Activated CD4-positive, alpha-beta T cell treated with anti-CD3 and anti-CD28 coated beads, Interleukin-2, amount 10 ng/mL, durations not matched to agents 24 days and 14 days (primary cell): ENCODE measurements at regions not wholly inside any gene's neighbourhood (a gene's known extent, or its start where the extent isn't known, plus 50 kb on each side); places are given as distances from the start of the nearest gene placed in this dataset.
A peak's percentile ranks its signal among the peaks of the same experiment; 100 is the strongest.
"Not testable (repeated sequence)": the region's sequence is repeated elsewhere in the genome, so short reads cannot be mapped to it uniquely, and the experiment has no call there.

Experiments used
- DNase-seq: peaks from one replicate; pipeline ENCODE4 v3.0.0; 2022
- H3K27ac Mint-ChIP-seq: one replicate; pipeline ENCODE4 v1.8.0; 2022; ENCODE audit warnings: mild to moderate bottlenecking, mixed read lengths
- H3K27me3 Mint-ChIP-seq: one replicate; pipeline ENCODE4 v1.8.0; 2022; ENCODE audit warnings: mixed read lengths
- H3K36me3 Mint-ChIP-seq: one replicate; pipeline ENCODE4 v1.8.0; 2022; ENCODE audit warnings: low read depth, mild to moderate bottlenecking, mixed read lengths
- H3K4me1 Mint-ChIP-seq: one replicate; pipeline ENCODE4 v1.8.0; 2021; ENCODE audit warnings: mixed read lengths
- H3K4me3 Mint-ChIP-seq: one replicate; pipeline ENCODE4 v1.8.0; 2022; ENCODE audit warnings: mild to moderate bottlenecking, moderate library complexity, mixed read lengths
- H3K9me3 Mint-ChIP-seq: one replicate; pipeline ENCODE4 v1.8.0; 2021; ENCODE audit warnings: mixed read lengths
- intact Hi-C: fragments of 100-400 bp; cut with micrococcal nuclease; formaldehyde crosslinking; loops from one replicate; pipeline ENCODE4 v1.15.1; 2023

DNA sequence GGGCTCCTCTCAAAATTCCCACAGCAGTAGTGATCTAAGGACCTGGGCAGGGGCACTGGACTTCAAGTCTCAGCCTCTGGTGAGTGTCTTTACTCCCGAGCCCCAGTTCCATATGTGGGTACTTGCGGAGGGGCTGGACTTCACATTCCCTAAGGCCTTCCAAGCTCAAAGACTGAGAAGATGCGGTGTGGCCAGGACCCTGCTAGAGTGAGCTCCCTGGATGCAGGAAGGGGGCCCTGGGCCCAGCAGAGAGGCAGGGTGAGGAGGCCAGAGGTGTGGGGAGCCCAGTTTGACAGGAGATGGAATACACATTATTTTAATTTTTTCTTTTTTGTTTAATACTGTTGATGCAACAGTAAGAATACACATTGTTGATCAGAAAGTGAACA lies 83.7 kb downstream of the IGLL1 start:
- intact Hi-C loops = no loop called here
- no peaks in the 10 kb centered on the region for H3K27me3 Mint-ChIP-seq
- H3K4me1 Mint-ChIP-seq = peaks cover 7% of the 10 kb centered on the region
- H3K27ac Mint-ChIP-seq = no peak overlapping the region
- no peaks in the 10 kb centered on the region for H3K9me3 Mint-ChIP-seq
- no peak overlapping the region for H3K4me3 Mint-ChIP-seq
- no peaks in the 10 kb centered on the region for H3K36me3 Mint-ChIP-seq
- no peak for DNase-seq

DNA sequence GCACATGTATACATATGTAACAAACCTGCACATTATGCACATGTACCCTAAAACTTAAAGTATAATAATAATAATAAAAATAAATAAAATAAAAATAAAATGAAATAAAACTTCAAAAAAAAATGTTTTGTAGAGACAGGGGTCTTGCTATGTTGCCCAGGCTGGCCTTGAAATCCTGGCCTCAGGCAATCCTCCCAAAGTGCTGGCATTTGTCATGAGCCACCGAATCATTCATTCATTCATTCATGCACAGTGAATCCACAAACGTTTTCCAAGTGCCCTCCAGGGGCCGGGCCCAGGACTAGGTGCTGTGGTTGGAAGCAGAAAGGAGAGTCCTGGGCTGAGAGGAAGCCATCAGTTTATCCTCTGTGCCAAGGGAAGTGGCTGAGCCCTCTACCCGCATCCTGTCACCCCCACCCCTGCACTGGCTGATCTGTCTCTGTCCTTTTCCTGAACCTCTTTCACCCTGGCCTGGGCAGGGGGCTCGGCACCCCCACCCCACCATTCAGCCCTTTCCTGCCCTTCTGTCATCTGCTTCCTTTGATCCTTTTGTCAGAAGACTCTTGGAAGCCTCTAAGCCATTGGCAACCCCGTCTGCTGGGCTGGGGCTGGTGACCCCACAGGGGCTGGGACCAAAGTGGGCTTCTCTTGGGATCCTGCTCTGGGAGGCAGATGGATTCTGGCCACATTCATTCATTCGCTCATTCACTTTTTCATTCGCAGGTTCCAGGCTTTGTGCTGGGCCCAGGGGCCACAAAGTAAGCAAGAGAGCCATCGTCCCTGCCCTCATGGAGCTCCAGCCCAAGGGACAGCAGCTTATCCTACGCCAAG lies 84.3 kb downstream of the IGLL1 start:
- Mint-ChIP-seq H3K27me3 (no peaks in the 10 kb centered on the region), H3K4me3 (no peak overlapping the region), H3K27ac (no peak overlapping the region)

GRCh38 chr22:23494930-23495266 lies 85.2 kb downstream of the IGLL1 start:
- intact Hi-C loops = no loop called here
- no peak overlapping the region for H3K4me3 Mint-ChIP-seq
- peaks cover 7% of the 10 kb centered on the region for H3K4me1 Mint-ChIP-seq
- no peaks in the 10 kb centered on the region for H3K27me3 Mint-ChIP-seq
- H3K36me3 Mint-ChIP-seq = no peaks in the 10 kb centered on the region
- no peaks in the 10 kb centered on the region for H3K9me3 Mint-ChIP-seq
- DNase-seq = no peak
- H3K27ac Mint-ChIP-seq = no peak overlapping the region

More for the DNA sequence above, 84.3 kb downstream of the IGLL1 start:
- peak; percentile 60 for DNase-seq
- Mint-ChIP-seq H3K9me3 (no peaks in the 10 kb centered on the region), H3K36me3 (no peaks in the 10 kb centered on the region), H3K4me1 (peaks cover 7% of the 10 kb centered on the region)
- intact Hi-C loops = no loop called here

DNA sequence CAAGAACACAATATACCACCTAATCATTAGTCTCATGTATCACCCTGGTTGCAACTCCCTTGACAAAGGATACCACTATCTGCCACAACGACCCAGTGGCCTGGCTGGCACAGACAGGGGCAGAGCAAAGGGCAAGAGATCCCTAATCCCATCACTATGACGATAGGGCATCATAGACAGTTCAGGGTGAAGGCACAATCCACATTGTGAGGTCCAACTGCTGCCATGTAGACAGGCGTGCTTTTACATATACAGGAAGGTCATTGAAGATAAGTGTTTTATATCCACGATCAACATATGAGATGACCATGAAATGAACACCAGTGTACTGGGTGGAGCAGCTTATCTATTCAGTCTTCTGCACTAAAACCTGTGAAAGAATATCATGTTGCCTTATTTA lies 94.6 kb downstream of the IGLL1 start:
- no peaks in the 10 kb centered on the region for H3K4me1 Mint-ChIP-seq
- no peak for DNase-seq
- H3K27ac Mint-ChIP-seq = no peak overlapping the region

GRCh38 chr22:23484651-23485050 lies 95.4 kb downstream of the IGLL1 start:
- no peak overlapping the region for H3K4me3 Mint-ChIP-seq
- peaks cover 39% of the 10 kb centered on the region for H3K27me3 Mint-ChIP-seq
- no peak overlapping the region for H3K27ac Mint-ChIP-seq
- no peak for DNase-seq
- intact Hi-C loops = no loop called here
- no peaks in the 10 kb centered on the region for H3K36me3 Mint-ChIP-seq
- no peaks in the 10 kb centered on the region for H3K4me1 Mint-ChIP-seq
- no peaks in the 10 kb centered on the region for H3K9me3 Mint-ChIP-seq

More for the DNA sequence above, 94.6 kb downstream of the IGLL1 start:
- Mint-ChIP-seq H3K36me3 (no peaks in the 10 kb centered on the region), H3K9me3 (no peaks in the 10 kb centered on the region), H3K27me3 (peaks cover 36% of the 10 kb centered on the region), H3K4me3 (no peak overlapping the region)
- intact Hi-C loops = no loop called here

DNA sequence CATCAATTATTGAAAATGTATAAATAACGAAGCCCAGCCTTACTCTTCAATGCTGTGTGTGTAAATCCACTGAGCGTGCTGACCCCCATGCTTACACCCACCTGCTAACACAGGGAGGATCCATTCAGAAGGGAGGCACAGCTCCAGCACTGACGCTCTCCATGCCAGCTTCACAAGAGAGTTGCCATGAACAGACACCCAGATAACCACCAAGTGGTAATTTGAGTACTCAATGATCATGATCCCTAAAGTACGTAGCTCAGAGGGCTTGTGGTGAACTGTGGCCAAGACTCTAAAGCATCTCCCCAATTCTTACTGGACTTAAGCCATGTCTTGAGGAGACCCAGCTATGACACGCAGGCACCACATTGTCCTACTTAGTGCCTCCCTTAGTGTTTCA lies 98.7 kb downstream of the IGLL1 start:
- Mint-ChIP-seq H3K36me3 (no peaks in the 10 kb centered on the region), H3K9me3 (no peaks in the 10 kb centered on the region), H3K27me3 (peaks cover 35% of the 10 kb centered on the region), H3K4me3 (no peak overlapping the region), H3K4me1 (peaks cover 3% of the 10 kb centered on the region), H3K27ac (no peak overlapping the region)
- intact Hi-C loops = no loop called here
- no peak for DNase-seq

DNA sequence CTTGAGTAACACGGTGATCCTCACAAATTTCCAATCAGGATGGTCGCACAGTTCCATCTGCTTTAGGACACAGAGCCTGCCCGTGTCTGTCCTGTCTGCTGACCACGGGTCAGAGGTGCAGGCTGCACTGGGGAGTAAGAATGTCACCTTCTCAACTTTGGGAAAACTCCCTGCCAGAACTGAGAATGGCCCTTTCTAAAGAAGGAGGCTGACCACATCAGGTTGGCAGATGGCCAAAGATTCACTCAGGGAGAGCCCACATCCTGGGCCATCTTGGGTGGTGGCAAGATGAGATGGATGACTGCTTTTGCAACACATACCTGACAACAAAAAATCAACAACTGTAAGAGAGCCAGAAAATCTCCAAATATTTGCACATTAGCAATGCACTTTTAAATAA lies 101.9 kb downstream of the IGLL1 start:
- Mint-ChIP-seq H3K4me1 (peaks cover 3% of the 10 kb centered on the region), H3K36me3 (no peaks in the 10 kb centered on the region), H3K27me3 (peaks cover 27% of the 10 kb centered on the region), H3K4me3 (no peak overlapping the region), H3K9me3 (no peaks in the 10 kb centered on the region), H3K27ac (no peak overlapping the region)
- intact Hi-C loops = no loop called here
- no peak for DNase-seq

DNA sequence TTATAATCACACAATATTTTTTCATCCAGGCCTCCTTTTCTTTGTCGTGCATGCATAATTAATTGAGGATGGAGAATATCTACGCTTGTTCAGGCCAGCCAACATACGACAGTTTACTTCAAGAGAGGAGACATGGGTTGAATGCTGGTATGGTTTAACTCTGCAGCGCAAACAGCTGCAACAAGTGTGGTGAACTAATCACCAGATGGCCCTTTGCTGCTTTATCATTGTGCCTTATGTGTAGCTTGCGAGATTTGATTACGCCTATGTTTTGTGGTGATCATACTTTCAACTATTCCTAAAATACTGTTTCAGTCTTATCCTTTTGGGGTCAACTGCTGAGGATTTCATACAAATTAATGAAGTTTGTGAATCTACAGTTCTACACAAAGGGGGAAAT lies 105.6 kb downstream of the IGLL1 start:
- H3K27me3 Mint-ChIP-seq = peaks cover 14% of the 10 kb centered on the region
- H3K9me3 Mint-ChIP-seq, H3K36me3 Mint-ChIP-seq, H3K4me1 Mint-ChIP-seq, H3K27ac Mint-ChIP-seq, intact Hi-C loops, H3K4me3 Mint-ChIP-seq, DNase-seq: not testable (repeated sequence)

GRCh38 chr22:23473901-23474300 lies 106.2 kb downstream of the IGLL1 start:
- Mint-ChIP-seq H3K4me3 (no peak overlapping the region), H3K27ac (no peak overlapping the region)
- intact Hi-C loops = no loop called here

GRCh38 chr22:23472376-23472775 lies 107.7 kb downstream of the IGLL1 start:
- H3K27ac Mint-ChIP-seq, intact Hi-C loops, H3K9me3 Mint-ChIP-seq, DNase-seq, H3K4me1 Mint-ChIP-seq, H3K4me3 Mint-ChIP-seq, H3K36me3 Mint-ChIP-seq: not testable (repeated sequence)
- H3K27me3 Mint-ChIP-seq = peaks cover 12% of the 10 kb centered on the region

More at GRCh38 chr22:23473901-23474300, 106.2 kb downstream of the IGLL1 start:
- no peak for DNase-seq
- Mint-ChIP-seq H3K9me3 (no peaks in the 10 kb centered on the region), H3K36me3 (no peaks in the 10 kb centered on the region), H3K27me3 (peaks cover 13% of the 10 kb centered on the region), H3K4me1 (peaks cover 3% of the 10 kb centered on the region)

GRCh38 chr22:23471698-23472097 lies 108.4 kb downstream of the IGLL1 start:
- Mint-ChIP-seq H3K27ac (no peak overlapping the region), H3K36me3 (no peaks in the 10 kb centered on the region), H3K9me3 (no peaks in the 10 kb centered on the region), H3K27me3 (peaks cover 10% of the 10 kb centered on the region), H3K4me1 (no peaks in the 10 kb centered on the region), H3K4me3 (no peak overlapping the region)
- intact Hi-C loops = no loop called here
- no peak for DNase-seq

DNA sequence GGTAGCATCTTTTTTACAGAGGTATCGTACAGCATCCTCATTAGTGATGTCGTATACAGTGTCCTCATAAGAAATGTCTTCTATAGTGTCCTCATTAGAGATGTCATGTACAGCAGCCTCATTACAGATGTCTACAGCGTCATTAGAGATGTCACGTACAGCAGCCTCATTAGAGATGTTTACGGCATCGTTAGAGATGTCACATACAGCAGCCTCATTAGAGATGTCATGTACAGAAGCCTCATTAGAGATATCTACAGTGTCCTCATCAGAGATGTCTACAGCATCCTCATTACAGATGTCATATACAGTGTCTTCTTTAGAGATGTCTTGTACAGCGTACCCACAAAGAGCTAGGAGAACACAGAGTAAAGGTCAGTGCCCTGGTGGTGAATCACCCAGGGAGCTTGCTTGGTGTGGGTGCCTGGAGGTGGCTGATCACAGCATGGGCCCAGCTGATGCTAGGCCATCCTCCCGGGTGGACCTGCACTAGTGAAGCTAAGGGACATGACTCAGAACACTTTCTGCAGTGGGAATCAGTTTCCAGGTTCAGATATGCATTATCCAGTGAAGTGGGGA lies 109.2 kb downstream of the IGLL1 start:
- no peak for DNase-seq
- H3K27ac Mint-ChIP-seq = no peak overlapping the region
- H3K4me1 Mint-ChIP-seq = no peaks in the 10 kb centered on the region
- H3K9me3 Mint-ChIP-seq = no peaks in the 10 kb centered on the region
- intact Hi-C loops = no loop called here
- no peak overlapping the region for H3K4me3 Mint-ChIP-seq
- peaks cover 13% of the 10 kb centered on the region for H3K27me3 Mint-ChIP-seq
- H3K36me3 Mint-ChIP-seq = no peaks in the 10 kb centered on the region

DNA sequence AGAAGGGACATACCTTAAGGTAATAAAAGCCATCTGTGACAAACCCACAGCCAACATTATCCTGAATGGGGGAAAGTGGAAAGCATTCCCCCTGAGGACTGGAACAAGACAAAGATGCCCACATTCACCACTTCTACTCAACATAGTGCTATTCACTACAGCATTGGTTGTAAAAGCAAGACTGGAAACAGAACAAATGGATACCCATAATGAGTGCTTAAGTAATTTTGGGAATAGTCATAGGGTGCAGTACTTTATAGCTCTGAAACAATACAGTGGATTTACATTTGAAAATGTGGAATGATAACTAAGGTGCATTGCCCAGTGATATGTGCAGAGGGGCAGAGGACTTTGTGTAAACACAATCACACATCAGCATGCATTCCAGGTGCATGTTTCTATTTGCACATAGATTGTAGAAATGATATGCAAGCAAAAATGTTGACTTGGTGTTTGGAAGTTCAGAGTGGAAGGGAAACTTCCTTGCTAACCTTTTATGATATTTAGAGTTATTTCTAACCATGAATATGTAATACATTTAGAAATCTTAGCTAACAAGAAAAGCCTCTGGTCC lies 112.3 kb downstream of the IGLL1 start:
- DNase-seq = no peak
- Mint-ChIP-seq H3K4me3 (no peak overlapping the region), H3K4me1 (no peaks in the 10 kb centered on the region), H3K27ac (no peak overlapping the region), H3K9me3 (no peaks in the 10 kb centered on the region), H3K27me3 (peaks cover 16% of the 10 kb centered on the region), H3K36me3 (no peaks in the 10 kb centered on the region)
- intact Hi-C loops = no loop called here

DNA sequence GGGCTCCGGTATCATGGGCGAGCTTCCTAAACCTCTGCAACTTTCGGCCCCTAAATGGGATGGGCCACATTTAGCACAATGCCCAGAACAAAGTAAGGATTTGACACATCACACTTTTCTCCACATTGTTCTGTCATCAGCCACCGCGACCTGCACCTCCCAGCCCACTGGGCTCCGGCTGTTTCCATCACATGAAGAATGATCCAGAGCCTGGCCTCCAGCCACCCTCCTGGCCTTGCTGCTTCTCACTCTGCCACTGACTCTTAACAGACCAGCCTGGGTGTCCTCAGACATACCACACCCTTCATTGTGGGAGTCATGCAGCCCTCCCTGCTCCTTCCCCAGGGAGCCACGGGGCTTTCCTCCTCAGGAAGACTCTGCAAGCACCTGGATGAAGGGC lies 113.7 kb downstream of the IGLL1 start:
- H3K27ac Mint-ChIP-seq = no peak overlapping the region
- no peaks in the 10 kb centered on the region for H3K36me3 Mint-ChIP-seq
- H3K4me3 Mint-ChIP-seq = no peak overlapping the region
- intact Hi-C loops = no loop called here
- DNase-seq = no peak
- H3K27me3 Mint-ChIP-seq = peaks cover 21% of the 10 kb centered on the region
- no peaks in the 10 kb centered on the region for H3K9me3 Mint-ChIP-seq
- H3K4me1 Mint-ChIP-seq = no peaks in the 10 kb centered on the region
